Lung (tissue), 11 donors: ENCODE measurements at regions not wholly inside any gene's neighbourhood (a gene's known extent, or its start where the extent isn't known, plus 50 kb on each side); places are given as distances from the start of the nearest gene placed in this dataset.
A peak's percentile ranks its signal among the peaks of the same experiment; 100 is the strongest.

Experiments used
- ATAC-seq: fragments of 200-7000 bp; cut with Tn5 transposase; one replicate; pipeline ENCODE4 v1.9.1; 2020; ENCODE audit warnings: moderate number of reproducible peaks; ENCODE audit not compliant: insufficient read depth, low FRiP score
- DNase-seq, 3 donors: peaks; one replicate each; pipeline ENCODE4 v3.0.0-alpha.2; 2013 to 2017
- H3K27ac ChIP-seq, 2 donors: one replicate each; pipeline ENCODE4 v1.5.1; 2013; ENCODE audit warnings: mild to moderate bottlenecking in 2 of 2, moderate library complexity in 2 of 2, control low read depth in 1 of 2, inconsistent platforms in 1 of 2, low read depth in 1 of 2, low read length in 1 of 2
- H3K27me3 ChIP-seq, 3 donors: one replicate each; pipeline ENCODE4 v1.5.1; 2013; ENCODE audit warnings: low read length in 2 of 3; ENCODE audit not compliant: control insufficient read depth in 3 of 3, insufficient read depth in 3 of 3
- H3K36me3 ChIP-seq, 4 donors: one replicate each; pipeline ENCODE4 v1.5.1; 2013; ENCODE audit warnings: low read length in 4 of 4, mild to moderate bottlenecking in 1 of 4, moderate library complexity in 1 of 4; ENCODE audit not compliant: control insufficient read depth in 4 of 4, insufficient read depth in 4 of 4
- H3K4me1 ChIP-seq, 5 donors: one replicate each; pipeline ENCODE4 v1.5.1; 2013; ENCODE audit warnings: low read length in 5 of 5, mild to moderate bottlenecking in 2 of 5, moderate library complexity in 1 of 5; ENCODE audit not compliant: control insufficient read depth in 5 of 5, insufficient read depth in 5 of 5
- H3K4me3 ChIP-seq: one replicate; pipeline ENCODE4 v1.5.1; 2013; ENCODE audit warnings: mild to moderate bottlenecking, control low read depth, moderate library complexity
- H3K9ac ChIP-seq, 2 donors: one replicate each; pipeline ENCODE4 v1.5.1; 2013; ENCODE audit warnings: low read length in 2 of 2, control low read depth in 1 of 2; ENCODE audit not compliant: insufficient read depth in 1 of 2
- H3K9me3 ChIP-seq, 4 donors: one replicate each; pipeline ENCODE4 v1.5.1; 2013; ENCODE audit warnings: low read length in 3 of 4, mild to moderate bottlenecking in 1 of 4, moderate library complexity in 1 of 4; ENCODE audit not compliant: control insufficient read depth in 4 of 4, insufficient read depth in 3 of 4
- WGBS, 2 donors: extraction: QIAGEN DNeasy Blood & Tissue Kit; methylation state at CpG; one replicate each; pipeline ENCODE4 v1.1.7; 2013; 5-methylcytosine and 5-hydroxymethylcytosine counted together
- TF ChIP-seq, protein P1 (sequence below): IDR thresholded peaks from 2 replicates; pipeline ENCODE4 v1.5.1; 2012; ENCODE audit warnings: mild to moderate bottlenecking; ENCODE audit errors: control extremely low read depth, extremely low read depth
- donor health status: control.
- donor health status: control.
- donor health status: Bipolar disorder and iron deficiency.
- donor health status: healthy.
- donor health status: DM: yes; HTN: yes; CAD: no.

DNA sequence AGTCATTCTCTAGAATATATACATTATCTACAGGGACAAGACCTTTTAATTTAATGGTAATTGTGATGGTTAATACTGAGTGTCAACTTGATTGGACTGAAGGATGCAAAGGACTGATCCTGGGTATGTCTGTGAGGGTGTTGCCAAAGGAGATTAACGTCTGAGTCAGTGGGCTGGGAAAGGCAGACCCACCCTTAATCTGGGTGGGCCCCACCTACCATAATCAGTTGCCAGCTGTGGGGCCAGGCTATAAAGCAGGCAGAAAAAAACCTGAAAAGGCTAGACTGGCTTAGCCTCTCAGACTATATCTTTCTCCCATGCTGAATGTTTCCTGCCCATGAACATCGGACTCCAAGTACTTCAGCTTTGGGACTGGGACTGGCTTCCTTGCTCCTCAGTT lies 112.2 kb upstream of the SMC2 start:
- H3K4me1 ChIP-seq = no peaks in the 10 kb centered on the region
- no peaks in the 10 kb centered on the region for H3K36me3 ChIP-seq
- TF ChIP-seq, protein P1, sequence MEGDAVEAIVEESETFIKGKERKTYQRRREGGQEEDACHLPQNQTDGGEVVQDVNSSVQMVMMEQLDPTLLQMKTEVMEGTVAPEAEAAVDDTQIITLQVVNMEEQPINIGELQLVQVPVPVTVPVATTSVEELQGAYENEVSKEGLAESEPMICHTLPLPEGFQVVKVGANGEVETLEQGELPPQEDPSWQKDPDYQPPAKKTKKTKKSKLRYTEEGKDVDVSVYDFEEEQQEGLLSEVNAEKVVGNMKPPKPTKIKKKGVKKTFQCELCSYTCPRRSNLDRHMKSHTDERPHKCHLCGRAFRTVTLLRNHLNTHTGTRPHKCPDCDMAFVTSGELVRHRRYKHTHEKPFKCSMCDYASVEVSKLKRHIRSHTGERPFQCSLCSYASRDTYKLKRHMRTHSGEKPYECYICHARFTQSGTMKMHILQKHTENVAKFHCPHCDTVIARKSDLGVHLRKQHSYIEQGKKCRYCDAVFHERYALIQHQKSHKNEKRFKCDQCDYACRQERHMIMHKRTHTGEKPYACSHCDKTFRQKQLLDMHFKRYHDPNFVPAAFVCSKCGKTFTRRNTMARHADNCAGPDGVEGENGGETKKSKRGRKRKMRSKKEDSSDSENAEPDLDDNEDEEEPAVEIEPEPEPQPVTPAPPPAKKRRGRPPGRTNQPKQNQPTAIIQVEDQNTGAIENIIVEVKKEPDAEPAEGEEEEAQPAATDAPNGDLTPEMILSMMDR = no peak
- ATAC-seq (no peak), DNase-seq (no peak)
- H3K4me3 ChIP-seq = no peak overlapping the region
- peaks cover 0 to 3% (median 0%) of the 10 kb centered on the region in 4 donors for H3K9me3 ChIP-seq
- no peak overlapping the region for H3K27ac ChIP-seq
- H3K9ac ChIP-seq = no peak overlapping the region
- H3K27me3 ChIP-seq = no peaks in the 10 kb centered on the region
- 90 to 94% methylated on average over 2 of the region's 2 CpGs for WGBS, 2 donors

DNA sequence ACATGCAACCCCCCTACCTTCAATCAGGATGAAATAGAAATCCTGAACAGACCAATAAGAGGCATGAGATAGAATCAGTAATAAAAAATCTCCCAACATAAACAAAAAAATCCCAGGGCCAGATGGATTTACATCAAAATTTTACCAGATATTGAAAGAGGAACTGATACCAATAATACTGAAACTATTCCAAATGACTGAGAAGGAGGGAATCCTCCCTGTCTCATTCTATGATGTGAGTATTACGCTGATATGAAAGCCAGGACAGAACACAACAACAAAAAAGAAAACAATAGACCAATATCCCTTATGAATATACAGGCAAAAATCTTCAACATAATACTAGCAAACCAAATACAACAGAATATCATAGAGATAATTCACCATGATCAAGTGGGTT lies 109.0 kb upstream of the SMC2 start:
- no peak overlapping the region for H3K9ac ChIP-seq

DNA sequence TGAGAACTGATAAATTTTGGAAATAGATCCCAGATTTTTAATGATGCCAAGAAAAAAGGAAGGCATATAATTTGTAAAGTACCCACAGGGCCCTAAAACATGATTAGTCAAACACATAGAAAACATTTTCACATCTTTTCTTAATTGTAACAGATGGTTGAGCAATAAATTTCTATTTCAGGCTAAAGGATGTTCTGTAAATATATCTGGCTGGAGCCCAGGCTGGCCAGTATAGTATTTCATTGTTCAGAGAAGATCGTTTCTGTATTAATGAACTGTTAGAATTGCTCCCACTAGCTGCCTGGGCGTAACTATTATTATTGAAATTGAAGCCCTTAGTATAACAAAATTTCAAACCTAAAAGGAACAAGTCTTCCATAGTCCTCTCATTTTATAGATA lies 105.3 kb upstream of the SMC2 start:
- TF ChIP-seq, protein P1 = no peak
- WGBS, 2 donors = 59 to 83% methylated on average over 2 of the region's 2 CpGs
- DNase-seq (peak in 2 of 3 donors; percentile 12 to 36), ATAC-seq (no peak)
- Histone ChIP-seq H3K4me3 (no peak overlapping the region), H3K27ac (no peak overlapping the region), H3K9me3 (no peaks in the 10 kb centered on the region), H3K27me3 (no peaks in the 10 kb centered on the region), H3K4me1 (no peaks in the 10 kb centered on the region), H3K36me3 (no peaks in the 10 kb centered on the region), H3K9ac (no peak overlapping the region)

More for the DNA sequence above, 109.0 kb upstream of the SMC2 start:
- no peak for ATAC-seq
- 36 to 51% methylated on average over 1 of the region's 1 CpG for WGBS, 2 donors
- Histone ChIP-seq H3K27ac (no peak overlapping the region), H3K9me3 (peaks cover 0 to 3% (median 0%) of the 10 kb centered on the region in 4 donors), H3K4me1 (no peaks in the 10 kb centered on the region), H3K27me3 (no peaks in the 10 kb centered on the region), H3K4me3 (no peak overlapping the region), H3K36me3 (no peaks in the 10 kb centered on the region)
- no peak for DNase-seq
- TF ChIP-seq, protein P1 = no peak

DNA sequence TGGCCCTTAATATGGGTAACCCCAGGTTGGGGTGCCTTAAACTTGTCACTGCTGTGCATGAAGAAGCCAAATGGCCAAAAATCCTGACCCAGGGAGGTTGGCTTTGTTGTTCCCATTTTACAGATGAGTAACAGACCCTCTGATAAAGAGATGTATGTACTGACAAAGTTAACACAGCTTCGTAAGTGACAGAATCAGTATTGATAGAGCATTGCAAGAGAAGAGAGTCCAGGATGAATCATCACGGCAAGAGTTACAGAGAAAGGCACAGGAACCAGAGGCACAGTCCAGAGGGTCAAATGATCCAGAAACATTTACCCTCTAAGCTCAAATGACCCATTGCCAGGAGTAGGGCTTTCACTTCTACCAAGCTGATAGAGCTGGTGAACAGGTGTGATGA lies 103.8 kb upstream of the SMC2 start:
- 91 to 96% methylated on average over 2 of the region's 2 CpGs for WGBS, 2 donors
- no peaks in the 10 kb centered on the region for H3K27me3 ChIP-seq
- H3K4me1 ChIP-seq = no peaks in the 10 kb centered on the region
- H3K9me3 ChIP-seq = no peaks in the 10 kb centered on the region
- no peak overlapping the region for H3K27ac ChIP-seq
- ATAC-seq (no peak), DNase-seq (no peak)
- no peaks in the 10 kb centered on the region for H3K36me3 ChIP-seq
- H3K4me3 ChIP-seq = no peak overlapping the region
- TF ChIP-seq, protein P1 = no peak
- H3K9ac ChIP-seq = no peak overlapping the region
